ENCODE measurements at regions not wholly inside any gene's neighbourhood (a gene's known extent, or its start where the extent isn't known, plus 50 kb on each side); places are given as distances from the start of the nearest gene placed in this dataset.

- H3K36me3 ChIP-seq (ENCODE audit: control insufficient read depth in 2 of 4, insufficient read depth in 4 of 4, low read length in 3 of 4): no peaks in the 10 kb centered on the region
- FAIRE-seq: no peak
- no peak for DNase-seq (ENCODE audit: low read depth in 1 of 2, low spot score in 2 of 2)
- no peaks in the 10 kb centered on the region for H3K79me2 ChIP-seq (ENCODE audit: control insufficient read depth in 1 of 2, insufficient read depth in 2 of 2, low read length in 2 of 2)
- H3K56ac ChIP-seq (replicated peaks; ENCODE audit: insufficient read length, low read depth, low read length): no peak overlapping the region
- peak overlapping the region; percentile 43; the same call in 1 of the 2 replicates for H2BK20ac ChIP-seq (ENCODE audit: low read length)
- TF ChIP-seq RAD21 (IDR thresholded peaks at IDR 0.05 in 1 of 2, conservative IDR thresholded peaks at IDR 0.05 in 1 of 2; ENCODE audit: low read depth in 2 of 2, low read length in 2 of 2): no peak
- no peak for TF ChIP-seq RXRA (IDR thresholded peaks at IDR 0.05; ENCODE audit: insufficient read depth, low read depth, low read length)
- TF ChIP-seq SIX5 (IDR thresholded peaks at IDR 0.05; ENCODE audit: low read depth, low read length): no peak
- no peak for TF ChIP-seq RNF2 (IDR thresholded peaks at IDR 0.05; ENCODE audit: borderline replicate concordance, low read depth, low read length, missing control alignments, poor library complexity, severe bottlenecking)
- no peak for TF ChIP-seq EGR1 (IDR thresholded peaks at IDR 0.05; ENCODE audit: borderline replicate concordance, low read depth, low read length)
- H2AFZ ChIP-seq (ENCODE audit: low read length): no peak overlapping the region
- 0 out of 2 replicates have a peak overlapping the region, but pooled peaks have one; percentile 77 for H2BK15ac ChIP-seq (ENCODE audit: low read length)
- H4K91ac ChIP-seq (replicated peaks; ENCODE audit: insufficient read length, low read length): peak overlapping the region; percentile 58
- 88% methylated on average over 10 of the region's 10 CpGs; no CpG with 5 or more reads in 1 of the 2 experiments for WGBS, 2 experiments (ENCODE audit: extremely low coverage in 1 of 2, insufficient coverage in 1 of 2, insufficient read length in 1 of 2, insufficient replicate concordance in 2 of 2, low coverage in 1 of 2, low lambda C conversion rate in 2 of 2, missing lambda C conversion rate in 1 of 2)
- no peak overlapping the region for H3K4ac ChIP-seq (replicated peaks; ENCODE audit: insufficient read length, low read depth, low read length)
- no peak overlapping the region for H3K27ac ChIP-seq (ENCODE audit: low read depth, low read length)
- no peak overlapping the region for H3K18ac ChIP-seq (ENCODE audit: extremely low read depth, low read length)
- H3K23me2 ChIP-seq (ENCODE audit: low read depth, low read length): peaks cover 2% of the 10 kb centered on the region; the same call in 1 of the 2 replicates
- no peaks in the 10 kb centered on the region for H3K9me3 ChIP-seq (ENCODE audit: insufficient read depth in 2 of 2, low read depth in 1 of 2, low read length in 1 of 2)
- H3K4me2 ChIP-seq (ENCODE audit: insufficient read depth in 1 of 2, low read depth in 2 of 2, low read length in 2 of 2): no peak overlapping the region
- H2BK5ac ChIP-seq (ENCODE audit: low read depth, low read length): peak overlapping the region; percentile 27; the same call in 1 of the 2 replicates
- no peaks in the 10 kb centered on the region for H3K27me3 ChIP-seq (replicated peaks in 1 of 4; ENCODE audit: control insufficient read depth in 3 of 4, extremely low read depth in 1 of 4, insufficient read depth in 3 of 4, low read length in 3 of 4)
- H3K9ac ChIP-seq (replicated peaks in 1 of 4; ENCODE audit: extremely low read depth in 1 of 4, low read depth in 3 of 4, low read length in 3 of 4): no peak overlapping the region
- no peak overlapping the region for H4K8ac ChIP-seq (ENCODE audit: extremely low read depth, insufficient read depth, low read length)
- no peak overlapping the region for H4K5ac ChIP-seq (ENCODE audit: insufficient read length, low read depth, low read length)
- no peak overlapping the region for H2BK120ac ChIP-seq (replicated peaks; ENCODE audit: low read depth, low read length)
- no peak overlapping the region for H3K23ac ChIP-seq (ENCODE audit: insufficient read length)
- ChIA-PET CTCF (ENCODE audit: partially characterized antibody) (interaction anchor here (0.8 to 1.5 kb wide), 4 partner anchors 11 to 101 kb away, joined by 3 to 5 read pairs (median 4); no protein-coding TSS in a partner anchor), POLR2A (ENCODE audit: partially characterized antibody) (no interaction called here)
- no peaks in the 10 kb centered on the region for H3K79me1 ChIP-seq (ENCODE audit: low read depth, low read length)
- no peak overlapping the region for H3K4me3 ChIP-seq (ENCODE audit: extremely low read depth in 1 of 4, insufficient read depth in 2 of 4, low read depth in 3 of 4, low read length in 4 of 4)
- H2AK5ac ChIP-seq (ENCODE audit: low read depth, low read length): no peak overlapping the region
- peak overlapping the region; percentile 94; the same call in 1 of the 2 replicates for H2BK12ac ChIP-seq (ENCODE audit: low read depth, low read length)
- H3K14ac ChIP-seq (ENCODE audit: insufficient read length): no peak overlapping the region
- no peaks in the 10 kb centered on the region for H4K20me1 ChIP-seq (replicated peaks in 1 of 2; ENCODE audit: control insufficient read depth in 1 of 2, insufficient read depth in 2 of 2, low read length in 2 of 2)
- H3K4me1 ChIP-seq (replicated peaks in 1 of 4; ENCODE audit: control insufficient read depth in 3 of 4, insufficient read depth in 4 of 4, low read length in 3 of 4): peaks cover 3 to 6% (median 3%) of the 10 kb centered on the region in 4 experiments; a peak in 3 of 7 replicates
Measured at GRCh38 chr6:157769776-157770426, 53.1 kb upstream of the SNX9 start.
